Ovary (tissue), 3 donors: ENCODE measurements at regions not wholly inside any gene's neighbourhood (a gene's known extent, or its start where the extent isn't known, plus 50 kb on each side); places are given as distances from the start of the nearest gene placed in this dataset.

Experiments used
- CTCF ChIP-seq, 3 donors: fragments of 450-650 bp in 2 of 3; fragments of 200-600 bp in 1 of 3; IDR thresholded peaks; one replicate each; pipeline versions ENCODE4 v1.5.1 to v1.8.0; 2016 to 2022; ENCODE audit warnings: antibody characterized with exemption in 3 of 3, mild to moderate bottlenecking in 1 of 3
- POLR2A ChIP-seq: fragments of 450-650 bp; IDR thresholded peaks from one replicate; pipeline ENCODE4 v1.6.1; 2017; ENCODE audit warnings: antibody characterized with exemption, mild to moderate bottlenecking, moderate library complexity
- donor health status: DM: no; HTN: no; CAD: no.

GRCh38 chr2:65922030-65922429 is 489.6 kb upstream of the SPRED2 start:
- TF ChIP-seq CTCF (IDR thresholded peaks at IDR 0.05) (no peak), POLR2A (no peak)
